ENCODE measurements at regions not wholly inside any gene's neighbourhood (a gene's known extent, or its start where the extent isn't known, plus 50 kb on each side); places are given as distances from the start of the nearest gene placed in this dataset.
A peak's percentile ranks its signal among the peaks of the same experiment; 100 is the strongest.

GRCh38 chr2:120401275-120402066 is 55.5 kb downstream of the INHBB start:
- no peak for DNase-seq

GRCh38 chr2:120402067-120402433 is 56.1 kb downstream of the INHBB start:
- no peak for DNase-seq

- no peak for DNase-seq
Observed at GRCh38 chr2:120402508-120402907, 56.6 kb downstream of the INHBB start.

GRCh38 chr2:120403261-120403660 is 57.3 kb downstream of the INHBB start:
- no peak for DNase-seq

- no peak for DNase-seq
Observed at GRCh38 chr2:120403676-120404075, 57.7 kb downstream of the INHBB start.

- DNase-seq: no peak
Observed at GRCh38 chr2:120404274-120404673, 58.3 kb downstream of the INHBB start.

GRCh38 chr2:120404941-120405758 is 59.2 kb downstream of the INHBB start:
- peak; percentile 17 for DNase-seq

GRCh38 chr2:120405759-120406099 is 59.8 kb downstream of the INHBB start:
- no peak for DNase-seq

- no peak for DNase-seq
Observed at GRCh38 chr2:120406566-120406965, 60.6 kb downstream of the INHBB start.

GRCh38 chr2:120410487-120410886 is 64.6 kb downstream of the INHBB start:
- DNase-seq: no peak

- DNase-seq: no peak
Observed at GRCh38 chr2:120415060-120415459, 69.1 kb downstream of the INHBB start.

GRCh38 chr2:120415728-120416509 is 70.0 kb downstream of the INHBB start:
- no peak for DNase-seq

- DNase-seq: no peak
Observed at GRCh38 chr2:120418174-120418787, 72.3 kb downstream of the INHBB start.

GRCh38 chr2:120419073-120419472 is 73.1 kb downstream of the INHBB start:
- no peak for DNase-seq

- DNase-seq: no peak
Observed at GRCh38 chr2:120419955-120420354, 74.0 kb downstream of the INHBB start.

- DNase-seq: no peak
Observed at GRCh38 chr2:120421126-120421829, 75.3 kb downstream of the INHBB start.

- no peak for DNase-seq
Observed at GRCh38 chr2:120421830-120422175, 75.9 kb downstream of the INHBB start.

GRCh38 chr2:120422465-120423160 is 76.7 kb downstream of the INHBB start:
- DNase-seq: no peak

- DNase-seq: no peak
Observed at GRCh38 chr2:120423167-120423943, 77.4 kb downstream of the INHBB start.

- no peak for DNase-seq
Observed at GRCh38 chr2:120424274-120424796, 78.4 kb downstream of the INHBB start.

- DNase-seq: no peak
Observed at GRCh38 chr2:120425014-120425413, 79.1 kb downstream of the INHBB start.
